ENCODE measurements at regions not wholly inside any gene's neighbourhood (a gene's known extent, or its start where the extent isn't known, plus 50 kb on each side); places are given as distances from the start of the nearest gene placed in this dataset.

GRCh38 chr11:10358696-10359095, 53.8 kb downstream of the ADM start:
- no peak for DNase-seq

GRCh38 chr11:10359171-10359570, 54.3 kb downstream of the ADM start:
- DNase-seq = no peak

- no peak for DNase-seq
Measured at GRCh38 chr11:10360835-10361234, 56.0 kb downstream of the ADM start.

GRCh38 chr11:10365045-10365444, 60.2 kb downstream of the ADM start:
- no peak for DNase-seq

- DNase-seq = peak; percentile 87
Measured at GRCh38 chr11:10366568-10367331, 61.9 kb downstream of the ADM start.

GRCh38 chr11:10371926-10372641, 67.2 kb downstream of the ADM start:
- no peak for DNase-seq

GRCh38 chr11:10373340-10373739, 68.5 kb downstream of the ADM start:
- no peak for DNase-seq

- DNase-seq = no peak
Measured at GRCh38 chr11:10373929-10374328, 69.1 kb downstream of the ADM start.

GRCh38 chr11:10374386-10374785, 69.5 kb downstream of the ADM start:
- no peak for DNase-seq

GRCh38 chr11:10375280-10375971, 70.6 kb downstream of the ADM start:
- peak; percentile 40 for DNase-seq

GRCh38 chr11:10376061-10376460, 71.2 kb downstream of the ADM start:
- DNase-seq = no peak

- DNase-seq = peak; percentile 29
Measured at GRCh38 chr11:10377183-10377582, 72.3 kb downstream of the ADM start.

- DNase-seq = no peak
Measured at GRCh38 chr11:10378362-10378761, 73.5 kb downstream of the ADM start.

GRCh38 chr11:10379022-10379421, 74.1 kb downstream of the ADM start:
- DNase-seq = peak; percentile 4

- no peak for DNase-seq
Measured at GRCh38 chr11:10379426-10379825, 74.6 kb downstream of the ADM start.

GRCh38 chr11:10379871-10380568, 75.0 kb upstream of the AMPD3 start:
- DNase-seq = no peak

GRCh38 chr11:10380921-10381320, 74.1 kb upstream of the AMPD3 start:
- no peak for DNase-seq

- peak; percentile 18 for DNase-seq
Measured at GRCh38 chr11:10381736-10382135, 73.3 kb upstream of the AMPD3 start.

GRCh38 chr11:10382518-10382917, 72.5 kb upstream of the AMPD3 start:
- DNase-seq = peak; percentile 52

- no peak for DNase-seq
Measured at GRCh38 chr11:10385696-10386095, 69.4 kb upstream of the AMPD3 start.

GRCh38 chr11:10386361-10386760, 68.7 kb upstream of the AMPD3 start:
- no peak for DNase-seq

GRCh38 chr11:10386861-10387205, 68.2 kb upstream of the AMPD3 start:
- no peak for DNase-seq
